GM20431 (cell line): ENCODE measurements at regions not wholly inside any gene's neighbourhood (a gene's known extent, or its start where the extent isn't known, plus 50 kb on each side); places are given as distances from the start of the nearest gene placed in this dataset.
"Not testable (repeated sequence)": the region's sequence is repeated elsewhere in the genome, so short reads cannot be mapped to it uniquely, and the experiment has no call there.

Source experiments
- in situ Hi-C: fragments of 300-500 bp; cut with MseI, MboI; formaldehyde crosslinking; loops from one replicate; pipeline ENCODE4 v1.15.0; 2020; ENCODE audit warnings: low sequenced_read_pairs; ENCODE audit not compliant: unreplicated experiment

DNA sequence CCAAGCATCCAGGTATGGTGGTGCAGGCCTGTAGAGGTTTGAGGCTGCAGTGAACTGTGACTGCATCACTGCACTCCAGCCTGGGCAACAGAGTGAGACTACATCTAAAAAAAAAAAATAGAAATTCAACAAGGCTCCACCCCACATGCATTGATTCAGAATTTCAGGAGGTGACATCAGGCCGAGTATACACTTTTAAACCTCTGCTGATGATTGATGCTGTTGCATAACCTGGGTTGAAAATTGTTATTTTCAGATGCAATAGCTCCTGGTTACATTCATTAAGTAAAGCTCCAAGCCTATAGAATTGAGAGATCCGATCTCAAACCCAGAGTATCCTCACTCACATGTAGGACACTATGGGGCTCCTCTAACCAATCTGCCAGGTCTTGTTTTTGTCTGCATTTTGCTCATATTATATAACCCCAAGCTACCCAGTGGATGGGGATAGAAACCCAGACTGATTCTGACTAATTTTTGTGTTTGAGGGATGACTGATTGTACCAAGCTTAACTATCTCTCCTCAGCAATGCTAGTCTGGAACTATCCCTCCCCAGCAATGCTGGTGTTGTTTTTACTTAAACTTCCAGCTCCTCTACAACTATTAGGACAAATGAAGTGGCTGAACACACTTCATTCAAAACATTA is 123.5 kb upstream of the PREP start:
- in situ Hi-C loops = no loop called here

DNA sequence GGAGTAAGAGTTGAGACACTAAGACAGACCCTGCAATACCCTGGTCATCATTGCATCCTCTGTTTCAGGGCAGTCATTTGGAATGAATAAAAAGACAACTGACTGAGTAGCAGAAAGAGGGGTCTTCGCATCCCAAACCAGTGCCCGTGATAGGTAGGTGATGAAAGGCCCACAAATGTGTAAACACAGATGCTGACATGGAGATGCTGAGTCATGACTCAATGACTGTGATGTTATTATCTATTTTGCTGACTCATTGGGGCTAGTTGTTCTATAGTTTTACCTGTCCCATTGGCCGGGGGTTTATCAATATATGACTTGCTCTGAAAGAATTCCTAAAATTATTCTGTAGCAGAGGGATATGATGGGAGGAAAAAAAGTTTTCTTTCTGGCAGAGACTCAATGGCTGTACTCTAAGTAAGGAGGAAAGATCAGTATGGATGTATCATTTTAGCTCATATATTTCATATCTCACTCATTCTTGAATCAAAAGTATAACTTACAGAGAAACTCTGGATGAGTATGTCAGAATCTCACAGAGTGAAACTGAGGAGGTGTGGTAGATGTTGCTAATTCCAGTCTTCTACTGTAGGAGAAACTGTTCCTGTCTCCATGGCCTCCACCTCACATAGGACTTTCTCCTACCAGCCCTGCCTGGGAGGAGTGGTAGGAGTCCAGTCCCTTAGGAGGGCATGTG is 119.9 kb upstream of the PREP start:
- in situ Hi-C loops = no loop called here

DNA sequence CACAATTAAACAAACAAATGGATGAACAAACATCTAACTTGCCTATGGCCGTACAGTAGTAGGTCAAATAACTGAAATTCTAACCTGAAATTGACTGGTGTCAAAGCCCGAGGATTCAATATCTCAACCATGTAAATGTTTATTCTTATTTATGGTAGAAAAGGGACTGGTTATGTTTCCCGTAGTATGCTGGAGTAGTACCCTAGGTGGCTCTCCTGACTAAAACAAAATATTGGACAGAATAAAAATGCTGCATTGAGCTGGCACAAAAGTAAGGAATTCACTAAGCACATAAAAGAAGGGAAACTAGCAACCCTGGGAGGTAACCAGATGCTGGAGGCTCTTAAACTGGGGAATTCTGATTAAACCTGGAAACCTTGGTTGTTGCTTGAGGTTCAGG is 117.1 kb upstream of the PREP start:
- in situ Hi-C loops = no loop called here

DNA sequence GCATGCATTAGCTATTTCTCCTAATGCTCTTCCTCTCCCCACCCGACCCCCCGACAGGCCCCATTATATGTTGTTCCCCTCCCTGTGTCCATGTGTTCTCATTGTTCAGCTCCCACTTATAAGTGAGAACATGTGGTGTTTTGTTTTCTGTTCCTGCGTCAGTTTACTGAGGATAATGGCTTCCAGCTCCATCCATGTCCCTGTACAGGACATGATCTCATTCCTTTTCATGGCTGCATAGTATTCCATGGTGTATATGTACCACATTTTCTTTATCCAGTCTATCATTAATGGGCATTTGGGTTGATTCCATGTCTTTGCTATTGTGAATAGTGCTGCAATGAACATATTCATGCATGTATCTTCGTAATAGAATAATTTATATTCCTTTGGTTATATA is 116.1 kb upstream of the PREP start:
- in situ Hi-C loops = not testable (repeated sequence)

DNA sequence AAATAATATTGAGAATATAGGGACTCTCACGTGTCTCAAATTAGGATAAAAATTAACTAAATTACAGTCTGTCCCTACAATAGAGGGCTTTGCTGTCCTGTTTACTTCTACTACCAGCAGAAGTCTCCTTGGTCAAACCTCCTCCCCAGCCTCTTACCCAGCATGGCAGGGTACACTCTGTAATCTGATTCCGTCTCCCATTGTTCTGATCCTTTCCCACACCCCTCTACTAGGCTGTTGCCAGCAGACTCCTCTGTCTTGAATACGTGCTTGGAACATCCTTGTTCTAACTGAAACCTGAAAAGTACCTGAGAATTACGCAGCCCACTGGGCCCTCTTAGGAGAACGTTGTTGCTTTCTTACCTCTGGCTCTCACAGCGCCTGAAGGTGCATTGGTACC is 112.2 kb upstream of the PREP start:
- in situ Hi-C loops = no loop called here

DNA sequence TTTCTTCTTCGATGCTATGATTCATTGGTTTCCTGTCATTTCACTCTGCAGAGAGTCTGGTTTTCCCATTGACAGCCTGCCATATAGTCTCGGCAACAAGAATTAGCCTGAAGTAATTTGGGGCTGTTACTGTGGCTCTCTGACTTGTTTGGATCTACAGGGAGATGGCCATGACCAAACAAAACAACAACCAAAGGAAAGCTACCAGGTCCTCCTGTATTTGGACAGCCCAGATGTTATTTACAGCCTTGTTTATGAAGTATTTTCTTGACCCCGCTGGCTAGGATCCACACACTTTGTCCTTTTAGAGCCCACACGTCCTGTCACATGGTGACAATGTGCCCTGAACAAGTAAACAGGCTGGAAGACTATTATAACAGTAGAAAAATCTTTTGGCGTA is 111.4 kb upstream of the PREP start:
- in situ Hi-C loops = no loop called here

DNA sequence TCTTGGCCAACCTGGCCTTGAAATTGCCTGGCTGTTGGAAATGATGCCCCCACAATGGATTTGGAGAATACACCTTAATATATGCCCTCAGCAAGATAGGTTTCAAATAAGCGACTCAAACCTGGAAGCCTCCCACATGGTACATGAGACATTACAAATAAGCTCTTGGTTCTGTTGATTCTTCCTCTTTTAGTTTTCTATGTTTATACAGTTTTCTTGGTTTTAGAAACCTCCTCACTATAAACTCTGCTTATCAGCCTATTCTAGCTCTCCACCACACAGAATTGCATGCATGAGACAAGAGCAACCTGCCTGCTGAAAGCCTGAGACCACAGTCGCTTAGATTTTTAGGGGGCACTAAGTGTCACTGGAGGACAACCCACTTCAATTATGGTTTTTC is 108.8 kb upstream of the PREP start:
- in situ Hi-C loops = no loop called here

DNA sequence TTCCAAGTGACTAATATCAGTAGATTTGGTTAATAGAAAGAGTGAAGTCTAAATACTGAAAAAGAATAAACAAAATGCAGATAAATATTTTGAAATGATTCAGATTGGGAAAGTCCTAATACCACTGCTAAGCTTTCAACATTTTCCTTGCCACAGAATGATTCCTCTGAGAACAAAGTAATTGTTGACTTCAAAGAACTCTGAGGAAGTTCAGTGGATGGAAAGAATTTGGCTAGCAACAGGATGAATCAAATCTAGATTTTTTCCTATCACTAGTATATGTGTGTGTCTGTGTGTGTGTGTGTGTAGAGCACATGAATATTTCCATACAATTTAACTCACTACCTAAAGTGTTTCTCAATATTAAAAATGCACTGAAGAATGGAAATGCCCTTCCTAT is 107.9 kb upstream of the PREP start:
- in situ Hi-C loops = no loop called here

DNA sequence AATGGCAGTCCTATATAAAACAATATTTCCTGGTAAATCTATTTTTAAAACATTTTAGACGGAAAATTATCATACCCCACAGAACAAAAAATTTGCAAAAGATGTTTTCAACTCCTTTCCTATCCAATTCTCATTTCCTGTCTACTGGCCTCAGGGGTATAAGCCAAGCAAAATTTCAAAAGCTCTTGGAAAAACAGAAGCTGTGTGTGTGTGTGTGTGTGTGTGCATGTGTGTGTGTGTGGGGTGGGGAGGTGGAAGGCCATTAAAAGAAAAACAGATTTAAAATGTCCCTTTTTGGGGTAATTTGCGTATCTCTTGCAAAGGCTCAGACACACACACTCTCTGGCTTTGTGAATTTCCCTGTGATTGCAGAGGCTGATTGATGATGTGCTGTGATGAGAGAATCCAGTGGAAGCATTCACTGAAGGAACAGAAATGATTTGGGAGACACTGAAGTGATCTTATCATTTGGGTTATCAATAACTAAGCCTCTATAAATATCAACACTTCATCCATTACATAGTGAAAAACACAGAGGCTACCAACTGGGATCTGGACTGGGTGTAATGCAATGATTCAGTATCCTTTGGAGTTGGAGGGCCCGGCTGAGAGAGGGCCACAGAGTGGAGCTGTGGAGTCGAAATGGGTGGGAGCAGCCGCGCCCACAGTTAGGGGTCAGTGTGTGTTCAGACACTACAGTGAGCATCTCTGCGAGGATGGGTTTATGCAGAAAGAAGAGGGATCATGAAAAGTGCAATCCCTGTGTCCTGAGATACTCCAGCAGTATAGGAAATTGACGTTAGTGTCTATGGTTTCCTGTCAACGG is 106.8 kb upstream of the PREP start:
- in situ Hi-C loops = no loop called here

DNA sequence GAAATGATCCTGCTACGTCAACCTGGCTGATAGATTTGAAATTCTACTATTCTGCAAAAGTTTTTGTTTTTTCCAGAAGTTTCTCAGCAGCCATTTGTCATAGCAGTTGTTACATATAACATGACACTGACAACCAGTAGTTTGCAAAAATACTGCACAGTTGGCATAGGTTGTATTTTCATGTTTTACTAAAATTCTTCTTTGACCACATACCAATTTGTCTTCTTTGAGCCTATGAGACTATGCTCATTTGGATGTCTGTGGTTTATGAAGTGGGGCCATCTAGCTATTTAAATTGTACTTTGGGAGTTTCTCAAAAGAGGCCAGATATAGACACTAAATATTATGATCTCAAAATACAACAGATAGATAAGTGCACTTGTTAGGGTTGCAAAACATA is 104.9 kb upstream of the PREP start:
- in situ Hi-C loops = no loop called here

DNA sequence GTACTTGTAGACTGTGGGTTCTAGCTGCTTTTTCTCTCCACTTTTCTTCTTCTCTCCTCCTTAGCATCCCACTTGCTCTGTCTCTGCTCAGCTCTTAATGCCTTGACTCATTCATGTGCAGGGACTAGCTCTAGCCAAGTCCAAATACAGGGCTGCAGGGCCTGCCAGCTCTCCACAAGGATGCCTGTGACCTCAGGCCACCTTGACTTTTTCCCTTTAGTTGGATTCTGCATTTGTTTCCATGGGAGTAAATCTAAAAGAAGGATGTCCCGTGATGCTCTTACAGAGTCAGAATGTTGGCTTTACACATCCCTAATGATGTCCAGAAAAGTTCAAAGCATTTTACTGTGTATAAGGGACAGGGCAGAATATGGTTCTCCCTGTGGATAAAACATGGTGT is 101.8 kb upstream of the PREP start:
- in situ Hi-C loops = no loop called here

DNA sequence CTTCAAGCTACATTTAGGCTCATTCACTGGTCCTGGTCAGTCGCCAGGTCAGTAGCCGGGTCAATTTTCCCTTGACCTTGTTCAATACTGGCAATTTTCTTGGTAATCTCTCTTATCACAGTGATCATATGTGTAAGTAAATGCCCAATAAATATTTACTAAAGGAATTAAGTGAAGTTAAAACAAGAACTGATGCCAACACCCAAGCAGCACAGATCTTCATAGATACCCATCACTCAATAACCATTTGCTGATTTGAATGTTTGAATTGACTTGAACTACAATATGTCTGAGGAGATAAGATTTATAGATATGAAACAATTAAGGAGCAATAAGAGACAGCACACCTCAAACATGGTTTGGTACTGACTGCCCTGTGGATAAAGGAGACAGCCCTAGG is 100.8 kb upstream of the PREP start:
- in situ Hi-C loops = no loop called here

DNA sequence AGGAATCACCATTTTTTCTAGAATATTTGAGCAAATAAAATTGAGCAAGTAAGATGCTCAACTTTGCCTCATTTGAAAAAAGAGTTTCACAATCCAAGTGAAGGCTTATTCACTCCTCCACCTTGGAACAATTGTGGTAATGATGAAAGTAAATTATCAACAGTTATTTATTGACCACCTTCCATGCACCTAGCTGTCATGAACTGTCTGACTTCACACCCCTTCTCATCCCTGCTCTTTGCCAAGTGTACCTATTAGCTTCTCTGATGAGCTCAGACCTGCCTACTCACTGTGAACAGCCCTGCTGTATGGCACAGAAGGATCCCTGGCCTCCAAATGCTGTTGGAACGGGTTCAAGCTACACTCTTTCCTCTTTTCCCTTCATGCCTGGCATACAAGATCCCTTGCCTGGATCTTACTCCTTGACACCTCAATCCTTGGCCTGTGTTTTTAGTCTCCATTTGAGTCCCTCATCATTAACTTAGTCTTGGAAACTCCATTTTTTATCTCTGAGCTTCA is 99.0 kb upstream of the PREP start:
- in situ Hi-C loops = no loop called here

DNA sequence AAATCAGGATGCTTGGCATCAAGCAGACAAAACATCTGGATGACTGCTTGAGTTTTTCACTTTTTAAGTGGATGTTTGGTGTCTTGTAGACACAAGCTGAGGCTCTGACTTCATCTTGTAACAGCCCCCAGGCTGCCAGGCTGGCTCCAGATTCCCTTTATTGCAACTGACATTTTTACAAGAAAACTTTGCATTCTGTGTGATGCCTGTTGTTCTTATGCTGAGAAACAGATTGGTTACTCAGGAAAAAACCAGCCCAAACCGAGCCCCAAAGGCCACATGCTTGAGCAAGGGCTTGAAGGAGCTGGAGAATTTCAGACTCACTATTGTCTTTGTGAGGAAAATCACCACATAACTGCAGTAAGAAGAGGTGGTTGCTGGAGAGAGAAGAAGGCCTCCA is 98.4 kb upstream of the PREP start:
- in situ Hi-C loops = no loop called here

DNA sequence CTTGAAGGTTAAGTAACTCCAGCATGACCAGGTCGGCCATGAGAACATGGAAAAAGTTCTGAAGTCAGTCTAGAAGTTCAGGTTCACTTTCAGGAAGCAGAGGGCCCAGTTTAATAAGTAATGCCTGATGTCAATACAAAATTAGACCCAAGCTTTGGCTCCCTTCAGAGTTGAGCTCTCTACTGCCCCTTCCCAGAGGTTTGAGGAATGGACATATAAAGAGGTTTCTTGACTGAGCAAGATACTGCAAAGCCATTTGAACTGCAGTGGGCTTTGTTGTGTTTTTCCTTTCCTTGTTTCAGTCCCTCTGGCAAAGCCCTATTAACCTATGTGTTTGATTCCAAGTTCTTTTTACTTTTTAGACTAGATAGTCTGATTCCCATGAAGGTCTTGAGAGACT is 97.8 kb upstream of the PREP start:
- in situ Hi-C loops = no loop called here

DNA sequence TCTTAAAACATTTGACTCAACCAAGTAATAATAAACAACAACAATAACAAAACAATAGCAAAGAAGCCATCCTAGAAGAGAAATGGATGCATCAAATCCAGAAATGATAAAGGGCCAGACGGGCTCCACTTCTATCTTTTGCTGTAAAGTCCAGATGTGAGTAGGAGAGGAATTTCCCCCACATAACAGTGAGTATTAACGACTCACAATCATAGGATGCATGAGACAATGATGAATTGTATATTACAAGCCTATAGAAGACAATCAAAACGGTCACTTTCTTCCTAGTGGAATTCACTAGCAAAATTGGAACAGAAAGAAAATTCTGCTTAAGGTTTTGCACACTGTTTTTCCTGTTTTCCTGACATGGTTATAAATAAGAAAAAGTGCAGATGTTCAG is 97.0 kb upstream of the PREP start:
- in situ Hi-C loops = loop anchor here (25.0 kb wide), 1 partner anchor 587 kb away; the partner anchor contains the start of gene PRDM1

DNA sequence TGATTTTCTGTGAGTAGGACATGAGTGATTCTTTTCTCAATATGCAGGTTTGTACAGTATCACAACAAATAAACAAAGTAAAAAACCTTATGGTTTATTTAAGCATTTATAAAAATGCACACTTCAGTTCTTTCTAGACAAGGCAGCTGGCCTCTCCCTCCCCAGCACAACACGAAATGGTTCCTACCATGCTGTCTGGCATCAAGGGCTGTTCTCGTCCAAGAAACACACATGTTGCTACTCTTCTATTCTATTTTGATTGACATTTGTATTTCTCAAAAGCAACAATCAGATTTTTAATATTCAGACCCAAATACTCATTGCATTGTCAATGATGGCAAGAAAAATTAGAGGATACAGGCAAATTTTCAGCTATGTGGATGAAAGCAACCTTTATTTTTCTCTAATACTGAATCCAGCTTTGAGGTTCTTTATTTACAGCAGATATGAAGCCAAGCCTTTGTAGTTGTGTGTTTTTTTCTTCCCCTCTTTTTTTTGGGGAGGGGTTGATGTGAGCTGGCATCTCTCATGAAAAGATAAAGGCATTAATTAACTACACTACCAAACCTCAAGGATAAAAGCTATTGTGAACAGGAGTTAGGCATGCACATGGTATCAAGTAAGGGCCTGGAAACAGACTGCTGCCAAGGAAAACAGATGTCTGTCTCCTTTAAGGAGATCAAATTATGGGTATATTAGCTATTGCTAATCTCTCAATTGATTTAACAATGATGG is 96.4 kb upstream of the PREP start:
- in situ Hi-C loops = loop anchor here (25.0 kb wide), 1 partner anchor 588 kb away; the partner anchor contains the start of gene PRDM1

DNA sequence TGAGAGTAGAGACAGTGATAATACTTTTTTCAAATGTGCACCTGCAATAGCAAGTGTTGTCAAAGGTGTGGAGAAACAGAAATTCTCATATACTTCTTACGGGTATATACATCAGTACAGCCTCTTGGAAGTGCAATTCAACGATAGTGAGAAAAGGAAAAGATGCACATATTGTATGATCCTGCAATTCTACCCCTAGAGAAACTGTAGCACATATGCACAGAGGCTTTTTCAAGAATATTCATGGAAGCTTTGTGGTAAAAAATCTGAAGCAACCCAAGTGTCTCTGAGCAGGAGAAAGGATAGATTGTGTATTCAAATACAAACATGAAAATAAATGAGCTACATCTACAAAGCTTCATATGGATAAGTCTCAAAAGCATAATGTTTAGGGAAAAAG is 94.7 kb upstream of the PREP start:
- in situ Hi-C loops = loop anchor here (25.0 kb wide), 1 partner anchor 590 kb away; the partner anchor contains the start of gene PRDM1

DNA sequence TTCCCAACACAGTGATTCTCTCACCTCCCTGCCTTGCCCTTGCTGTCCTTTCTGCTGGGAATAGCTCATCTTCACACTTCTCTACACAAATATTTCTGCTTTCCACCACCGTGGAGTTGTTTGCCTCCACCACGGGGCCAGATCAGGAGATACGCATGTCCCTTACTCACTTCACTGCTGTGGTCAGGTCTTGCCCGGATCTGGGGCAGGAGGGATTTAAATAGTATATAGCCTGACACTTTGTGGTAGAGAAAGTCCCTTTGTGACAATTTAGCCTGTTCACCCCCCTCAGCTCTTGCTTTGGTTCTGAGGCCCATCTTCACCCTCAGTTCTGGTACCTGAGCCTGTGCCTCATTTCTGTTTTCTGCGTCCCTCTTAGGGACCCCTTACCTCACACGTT is 92.6 kb upstream of the PREP start:
- in situ Hi-C loops = loop anchor here (25.0 kb wide), 1 partner anchor 592 kb away; the partner anchor contains the start of gene PRDM1

DNA sequence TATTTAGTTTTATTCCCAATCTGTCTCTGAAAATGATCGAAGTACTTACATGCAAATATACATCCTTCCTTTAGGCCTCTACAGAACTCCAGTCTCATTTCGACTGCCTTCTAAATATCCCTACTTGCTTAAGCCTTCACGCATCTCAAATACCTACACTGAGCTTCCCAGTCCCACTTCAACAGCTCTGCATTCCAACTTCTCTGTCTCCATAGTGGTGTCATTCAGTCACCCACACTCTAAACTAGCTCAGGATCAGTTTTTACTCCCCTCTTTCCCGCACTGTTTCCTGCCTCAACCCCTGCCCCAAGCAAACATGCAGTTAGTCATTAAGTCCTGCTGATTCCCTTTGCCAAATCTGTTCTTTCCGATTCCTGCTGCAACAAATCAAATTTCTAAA is 91.8 kb upstream of the PREP start:
- in situ Hi-C loops = loop anchor here (25.0 kb wide), 1 partner anchor 593 kb away; the partner anchor contains the start of gene PRDM1
